PC-9 (cell line): ENCODE measurements at regions not wholly inside any gene's neighbourhood (a gene's known extent, or its start where the extent isn't known, plus 50 kb on each side); places are given as distances from the start of the nearest gene placed in this dataset.

ENCODE experiments used
- BruUV-seq: library from RNA; stranded (reverse); fragments of 400-500 nt; replicated peaks from 2 replicates; lab custom pipeline; 2021; lab: Mats Ljungman, UMichigan
- CTCF ChIA-PET: fragments of 300-600 bp; sonication (Branson Sonifier 250); formaldehyde crosslinking; loops from one replicate; lab custom pipeline; 2022; ENCODE audit warnings: antibody characterized with exemption; lab: Charles Lee
- POLR2A ChIA-PET: fragments of 300-600 bp; sonication (Branson Sonifier 250); formaldehyde crosslinking; loops from one replicate; lab custom pipeline; 2022; ENCODE audit warnings: antibody characterized with exemption; ENCODE audit not compliant: unreplicated experiment; lab: Charles Lee
- DNase-seq, 2 experiments: peaks; one replicate each; pipeline versions ENCODE4 v3.0.0 to v3.0.0-alpha.2; 2015 to 2022; ENCODE audit warnings: mixed read lengths in 1 of 2
- H2AFZ ChIP-seq: fragments of 200-600 bp; sonication (generic); 2 replicates; pipeline ENCODE4 v1.8.1; 2017; ENCODE audit warnings: antibody characterized with exemption
- H3F3A ChIP-seq: fragments of 200-600 bp; sonication (generic); 2 replicates; pipeline ENCODE4 v1.8.1; 2017; ENCODE audit warnings: antibody characterized with exemption, mild to moderate bottlenecking, low read depth; ENCODE audit not compliant: insufficient read depth
- H3K27ac ChIP-seq: fragments of 200-600 bp; sonication (generic); 2 replicates; pipeline ENCODE4 v1.6.1; 2016; ENCODE audit warnings: mixed run types
- H3K27me3 ChIP-seq: fragments of 200-600 bp; sonication (generic); 2 replicates; pipeline ENCODE4 v1.6.1; 2016; ENCODE audit warnings: low read depth, mixed run types; ENCODE audit not compliant: insufficient read depth
- H3K36me3 ChIP-seq: fragments of 200-600 bp; sonication (generic); 2 replicates; pipeline ENCODE4 v1.6.1; 2016; ENCODE audit warnings: low read depth, mixed run types
- H3K4me1 ChIP-seq: fragments of 200-600 bp; sonication (generic); replicated peaks from 2 replicates; pipeline ENCODE4 v1.6.1; 2016; ENCODE audit warnings: mixed run types; ENCODE audit not compliant: insufficient read depth
- H3K4me2 ChIP-seq: fragments of 200-600 bp; sonication (generic); 2 replicates; pipeline ENCODE4 v1.6.1; 2017; ENCODE audit warnings: mixed run types
- H3K4me3 ChIP-seq: fragments of 200-600 bp; sonication (generic); 2 replicates; pipeline ENCODE4 v1.6.1; 2016; ENCODE audit warnings: mixed run types
- H3K79me2 ChIP-seq: fragments of 200-600 bp; sonication (generic); 2 replicates; pipeline ENCODE4 v1.6.1; 2017; ENCODE audit warnings: low read depth, mixed run types
- H3K9me2 ChIP-seq: fragments of 200-600 bp; sonication (generic); 2 replicates; pipeline ENCODE4 v1.8.1; 2017; ENCODE audit warnings: mild to moderate bottlenecking; ENCODE audit not compliant: insufficient read depth
- H3K9me3 ChIP-seq: fragments of 200-600 bp; sonication (generic); 2 replicates; pipeline ENCODE4 v1.8.1; 2016; ENCODE audit warnings: low read depth; ENCODE audit not compliant: insufficient read depth
- H4K20me1 ChIP-seq: fragments of 200-600 bp; sonication (generic); 2 replicates; pipeline ENCODE4 v1.8.1; 2017; ENCODE audit not compliant: insufficient read depth
- EZH2 ChIP-seq: fragments of 200-600 bp; sonication (generic); IDR thresholded peaks from 2 replicates; pipeline ENCODE4 v1.8.0; 2017; ENCODE audit warnings: antibody characterized with exemption, low read depth
- intact Hi-C: fragments of 100-400 bp; cut with micrococcal nuclease; formaldehyde crosslinking; loops from one replicate; pipeline ENCODE4 v1.10.0; 2022; ENCODE audit not compliant: unreplicated experiment
- TF ChIP-seq, protein P1 (sequence below): fragments of 200-600 bp; sonication (generic); conservative IDR thresholded peaks from 2 replicates; pipeline ENCODE4 v1.6.1; 2017; ENCODE audit warnings: mixed run types, antibody characterized with exemption, mild to moderate bottlenecking, moderate library complexity

DNA sequence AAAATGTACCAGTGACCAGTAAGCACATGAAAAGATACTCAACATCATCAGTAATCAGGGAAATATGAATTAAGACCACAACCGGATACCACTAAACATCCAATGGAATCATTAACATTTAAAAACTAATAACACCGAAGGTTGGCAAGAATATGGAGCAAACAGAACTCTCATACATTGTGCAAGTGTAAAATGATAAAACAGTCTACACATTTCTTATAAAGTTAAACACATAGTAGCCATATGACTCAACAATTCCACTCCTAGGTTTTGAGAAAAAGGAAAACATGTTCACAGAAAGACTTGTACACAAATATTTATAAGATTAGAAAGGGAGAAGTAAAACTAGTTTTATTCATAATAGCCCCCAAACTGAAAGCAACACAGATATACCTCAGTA is 60.3 kb upstream of the SLCO2A1 start:
- Histone ChIP-seq H3F3A (no peaks in the 10 kb centered on the region), H3K36me3 (no peaks in the 10 kb centered on the region), H3K4me3 (no peak overlapping the region), H3K27ac (no peak overlapping the region), H3K9me3 (0 out of 2 replicates have a peak, but pooled peaks cover 3% of the 10 kb centered on the region), H3K4me1 (peaks cover 17% of the 10 kb centered on the region), H2AFZ (no peak overlapping the region), H3K27me3 (no peaks in the 10 kb centered on the region), H3K9me2 (no peaks in the 10 kb centered on the region), H4K20me1 (no peaks in the 10 kb centered on the region), H3K79me2 (no peaks in the 10 kb centered on the region), H3K4me2 (no peak overlapping the region)
- intact Hi-C loops, result no loop called here
- ChIA-PET CTCF (no interaction called here), POLR2A (no interaction called here)
- no peak for DNase-seq
- BruUV-seq, result no TSS peak
- TF ChIP-seq, protein P1, sequence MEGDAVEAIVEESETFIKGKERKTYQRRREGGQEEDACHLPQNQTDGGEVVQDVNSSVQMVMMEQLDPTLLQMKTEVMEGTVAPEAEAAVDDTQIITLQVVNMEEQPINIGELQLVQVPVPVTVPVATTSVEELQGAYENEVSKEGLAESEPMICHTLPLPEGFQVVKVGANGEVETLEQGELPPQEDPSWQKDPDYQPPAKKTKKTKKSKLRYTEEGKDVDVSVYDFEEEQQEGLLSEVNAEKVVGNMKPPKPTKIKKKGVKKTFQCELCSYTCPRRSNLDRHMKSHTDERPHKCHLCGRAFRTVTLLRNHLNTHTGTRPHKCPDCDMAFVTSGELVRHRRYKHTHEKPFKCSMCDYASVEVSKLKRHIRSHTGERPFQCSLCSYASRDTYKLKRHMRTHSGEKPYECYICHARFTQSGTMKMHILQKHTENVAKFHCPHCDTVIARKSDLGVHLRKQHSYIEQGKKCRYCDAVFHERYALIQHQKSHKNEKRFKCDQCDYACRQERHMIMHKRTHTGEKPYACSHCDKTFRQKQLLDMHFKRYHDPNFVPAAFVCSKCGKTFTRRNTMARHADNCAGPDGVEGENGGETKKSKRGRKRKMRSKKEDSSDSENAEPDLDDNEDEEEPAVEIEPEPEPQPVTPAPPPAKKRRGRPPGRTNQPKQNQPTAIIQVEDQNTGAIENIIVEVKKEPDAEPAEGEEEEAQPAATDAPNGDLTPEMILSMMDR, result no peak
- TF ChIP-seq EZH2, result no peak

DNA sequence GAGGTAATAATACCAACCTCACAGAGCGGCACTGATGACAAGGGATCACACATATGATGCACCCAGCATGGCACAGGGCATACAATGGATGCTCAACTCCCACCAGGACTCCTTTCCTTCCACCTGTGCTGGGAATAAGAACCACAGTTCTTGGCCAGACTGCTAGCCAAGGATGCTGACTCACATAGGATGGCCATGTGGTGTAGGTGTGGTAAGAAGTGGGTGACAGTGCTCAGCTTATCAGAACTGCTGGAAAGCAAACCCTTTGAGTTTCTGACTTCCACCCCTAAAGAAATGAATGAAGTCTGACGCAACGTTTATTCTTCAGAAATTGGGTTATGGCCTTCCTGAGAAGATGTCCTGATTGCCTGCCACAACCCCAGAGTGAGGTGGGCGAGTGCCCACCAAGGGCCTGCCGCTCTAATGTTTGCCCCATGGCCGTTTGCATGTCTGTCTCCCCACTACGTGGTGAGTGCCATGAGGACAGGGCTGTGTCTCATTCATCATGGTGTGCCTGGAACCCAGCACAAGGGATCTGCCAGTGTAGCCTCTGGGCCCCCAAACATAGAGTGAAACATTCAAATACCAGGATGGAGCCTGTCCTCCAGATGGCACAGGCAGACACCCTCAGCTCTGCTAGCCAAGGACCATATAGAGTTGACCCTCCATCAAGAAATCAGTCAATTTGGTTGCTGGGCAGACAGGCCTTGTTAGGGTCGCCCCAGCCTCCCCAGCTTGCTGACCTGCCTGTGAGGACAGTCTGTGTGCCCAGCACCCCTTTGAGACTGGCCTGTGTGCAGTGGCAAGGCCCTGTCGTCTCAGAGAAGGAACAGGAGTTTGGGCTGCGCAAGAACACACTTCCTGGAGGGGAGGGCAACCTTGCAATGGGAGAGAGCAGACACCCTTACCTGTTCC is 57.6 kb upstream of the SLCO2A1 start:
- Histone ChIP-seq H3K36me3 (no peaks in the 10 kb centered on the region), H3K4me3 (no peak overlapping the region), H3F3A (no peaks in the 10 kb centered on the region), H3K9me3 (0 out of 2 replicates have a peak, but pooled peaks cover 3% of the 10 kb centered on the region), H3K4me2 (no peak overlapping the region), H4K20me1 (no peaks in the 10 kb centered on the region), H3K27me3 (no peaks in the 10 kb centered on the region), H2AFZ (no peak overlapping the region), H3K9me2 (no peaks in the 10 kb centered on the region), H3K27ac (no peak overlapping the region), H3K4me1 (peaks cover 17% of the 10 kb centered on the region), H3K79me2 (no peaks in the 10 kb centered on the region)
- ChIA-PET CTCF (no interaction called here), POLR2A (no interaction called here)
- TF ChIP-seq EZH2, result no peak
- TF ChIP-seq, protein P1, result no peak
- intact Hi-C loops, result no loop called here
- BruUV-seq, result no TSS peak
- DNase-seq, result peak in 1 of 2 experiments; percentile 49

DNA sequence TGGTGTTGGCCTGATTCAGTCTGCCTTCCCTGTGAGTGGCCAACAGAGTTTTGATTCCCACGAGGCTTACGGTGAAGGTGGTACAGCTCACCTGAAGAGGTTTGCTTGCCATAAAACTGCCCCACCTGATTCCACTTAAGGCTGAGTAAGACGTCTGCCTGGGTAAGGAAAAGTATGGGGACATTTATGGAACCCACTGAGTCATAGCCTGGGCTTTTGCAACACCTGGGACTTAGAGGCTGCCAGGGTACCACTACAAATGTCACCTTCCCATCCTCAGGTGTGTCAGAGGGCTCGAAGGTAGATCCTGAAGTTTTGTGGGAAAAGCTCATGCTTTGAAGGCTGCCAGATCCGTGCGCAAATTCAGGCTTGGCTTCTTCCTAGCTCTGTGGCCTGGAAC is 56.9 kb upstream of the SLCO2A1 start:
- intact Hi-C loops, result no loop called here
- peak in 1 of 2 experiments; percentile 35 for DNase-seq
- H3K9me3 ChIP-seq, result 0 out of 2 replicates have a peak, but pooled peaks cover 3% of the 10 kb centered on the region
- no peak overlapping the region for H2AFZ ChIP-seq
- H3K4me1 ChIP-seq, result peaks cover 17% of the 10 kb centered on the region
- no peaks in the 10 kb centered on the region for H3K36me3 ChIP-seq
- no peaks in the 10 kb centered on the region for H3K27me3 ChIP-seq
- H3K79me2 ChIP-seq, result no peaks in the 10 kb centered on the region
- no peak overlapping the region for H3K4me2 ChIP-seq
- H4K20me1 ChIP-seq, result no peaks in the 10 kb centered on the region
- ChIA-PET CTCF (no interaction called here), POLR2A (no interaction called here)
- TF ChIP-seq, protein P1, result no peak
- no peak for TF ChIP-seq EZH2
- no peak overlapping the region for H3K4me3 ChIP-seq
- H3K9me2 ChIP-seq, result no peaks in the 10 kb centered on the region
- BruUV-seq, result no TSS peak
- H3F3A ChIP-seq, result no peaks in the 10 kb centered on the region
- H3K27ac ChIP-seq, result no peak overlapping the region
